GM21619 (cell line): ENCODE measurements at regions not wholly inside any gene's neighbourhood (a gene's known extent, or its start where the extent isn't known, plus 50 kb on each side); places are given as distances from the start of the nearest gene placed in this dataset.

Experiments used
- ATAC-seq: cut with Tn5 transposase; IDR thresholded peaks from one replicate; pipeline ENCODE4 v1.9.1; 2021; ENCODE audit not compliant: unreplicated experiment

DNA sequence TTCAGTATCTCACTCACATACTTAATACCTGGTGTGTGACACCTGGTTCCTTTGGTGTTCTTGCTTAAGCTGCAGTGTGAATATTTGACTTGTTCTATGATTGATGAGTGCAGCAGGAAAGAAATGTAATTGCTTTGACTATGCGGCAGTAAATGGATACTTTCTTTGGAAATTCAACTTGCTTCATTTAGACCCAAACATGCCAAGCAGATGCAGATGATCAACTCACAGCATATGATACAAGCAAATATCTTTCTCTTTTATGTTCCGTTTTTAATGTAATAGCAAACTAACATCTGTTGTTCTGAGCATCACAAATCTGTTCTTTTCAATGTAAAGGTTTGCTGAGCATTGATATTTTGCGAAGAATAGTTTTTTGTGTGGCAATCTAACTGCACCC is 549.5 kb downstream of the C4orf33 start:
- ATAC-seq = no peak

DNA sequence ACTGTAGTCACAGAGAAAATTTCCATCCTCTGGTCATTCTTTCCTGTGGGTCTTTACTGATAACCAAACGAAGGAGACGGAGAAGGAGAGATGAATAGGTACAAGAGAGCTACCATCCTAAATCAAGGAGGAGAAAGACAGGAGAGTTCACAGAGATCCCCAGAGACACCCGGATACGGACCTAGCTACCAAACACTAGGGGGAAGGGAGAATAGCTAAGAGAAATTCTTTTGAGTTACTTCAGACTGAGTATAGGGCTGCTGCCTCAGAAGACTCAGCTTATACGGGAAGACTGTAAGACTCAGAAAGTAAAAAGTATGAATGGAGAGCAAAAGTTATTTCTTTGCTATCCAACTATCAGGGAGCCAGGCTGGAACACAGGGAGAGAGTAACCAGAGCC is 572.1 kb downstream of the C4orf33 start:
- ATAC-seq = no peak

GRCh38 chr4:129672941-129673340 is 577.0 kb downstream of the C4orf33 start:
- ATAC-seq = no peak

- ATAC-seq = no peak
Observed at GRCh38 chr4:129675036-129675435, 579.1 kb downstream of the C4orf33 start.

- no peak for ATAC-seq
Observed at GRCh38 chr4:129676934-129677333, 581.0 kb downstream of the C4orf33 start.

DNA sequence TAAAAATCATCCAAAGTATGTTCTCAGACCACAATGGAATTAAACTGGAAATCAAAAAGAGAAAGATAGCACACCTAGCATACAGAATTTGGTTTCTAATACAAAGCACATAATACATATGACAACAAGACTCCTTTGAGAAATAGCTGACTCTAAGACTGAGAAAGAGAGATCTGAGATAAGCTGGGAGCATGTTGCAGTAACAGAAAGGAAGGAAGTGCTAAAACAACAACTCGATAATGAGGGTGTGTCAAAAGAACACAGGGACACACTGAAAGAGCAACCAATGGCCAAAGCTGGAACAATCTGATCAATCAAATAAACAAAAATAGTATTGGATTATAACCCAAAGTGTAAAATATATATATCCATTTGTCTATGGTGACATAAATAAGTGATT is 586.6 kb downstream of the C4orf33 start:
- no peak for ATAC-seq

DNA sequence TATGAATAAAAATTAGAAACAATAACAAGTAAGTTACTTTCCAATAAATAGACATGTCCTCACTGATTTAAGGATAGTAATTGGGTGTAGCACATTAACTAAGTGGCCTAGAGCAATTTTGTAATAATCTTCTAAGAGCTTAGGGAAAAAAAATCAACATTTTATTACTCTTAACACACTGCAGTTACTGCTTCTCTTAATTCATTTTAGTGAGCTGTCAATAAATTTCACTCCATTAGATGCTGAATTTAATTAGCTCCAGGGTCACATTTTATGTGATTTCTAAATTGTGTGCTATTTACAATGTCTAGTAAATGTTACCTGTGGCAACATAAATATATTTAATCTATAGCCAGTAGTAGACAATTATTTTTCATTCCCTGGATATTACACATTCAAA is 612.0 kb downstream of the C4orf33 start:
- no peak for ATAC-seq

DNA sequence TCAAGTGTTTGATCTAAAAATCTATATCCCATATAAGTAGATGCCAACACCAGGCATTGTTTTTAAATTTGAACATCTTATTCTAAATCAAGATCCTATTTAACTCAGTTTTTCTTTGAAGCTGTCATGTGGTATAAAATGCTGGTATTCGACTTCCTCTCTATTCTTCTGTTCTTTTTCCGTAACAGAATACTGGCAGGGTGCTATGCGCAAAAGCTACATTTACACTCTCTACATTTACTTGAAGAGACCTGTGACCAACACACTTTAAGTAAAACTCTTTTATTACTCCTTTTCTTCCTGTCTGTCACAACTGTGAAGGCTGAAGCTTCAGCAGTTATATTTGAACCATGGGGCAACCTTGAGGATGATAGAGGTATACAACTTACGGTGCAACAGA is 612.8 kb downstream of the C4orf33 start:
- ATAC-seq = no peak

DNA sequence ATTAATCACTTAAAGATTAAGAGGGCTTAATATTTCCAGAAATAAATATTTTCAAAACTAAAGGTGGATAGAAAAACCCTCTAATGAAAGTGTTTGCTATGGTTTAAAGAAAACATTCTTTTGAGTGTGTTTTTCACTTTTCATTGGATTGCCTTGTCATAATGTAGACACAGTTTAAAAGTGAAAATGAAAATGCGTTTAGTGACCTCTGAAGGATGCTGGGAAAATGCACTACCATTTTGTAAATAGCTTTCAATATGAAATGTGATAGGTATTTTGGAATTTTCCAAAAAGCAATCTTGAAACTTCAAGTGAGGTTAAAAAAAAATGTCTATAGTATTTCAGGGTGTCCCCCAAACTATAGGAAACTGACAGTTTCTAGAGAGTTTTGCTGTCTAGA is 642.2 kb downstream of the C4orf33 start:
- no peak for ATAC-seq

- ATAC-seq = no peak
Observed at GRCh38 chr4:129747756-129748155, 651.8 kb downstream of the C4orf33 start.

GRCh38 chr4:129748991-129749390 is 653.0 kb downstream of the C4orf33 start:
- no peak for ATAC-seq

DNA sequence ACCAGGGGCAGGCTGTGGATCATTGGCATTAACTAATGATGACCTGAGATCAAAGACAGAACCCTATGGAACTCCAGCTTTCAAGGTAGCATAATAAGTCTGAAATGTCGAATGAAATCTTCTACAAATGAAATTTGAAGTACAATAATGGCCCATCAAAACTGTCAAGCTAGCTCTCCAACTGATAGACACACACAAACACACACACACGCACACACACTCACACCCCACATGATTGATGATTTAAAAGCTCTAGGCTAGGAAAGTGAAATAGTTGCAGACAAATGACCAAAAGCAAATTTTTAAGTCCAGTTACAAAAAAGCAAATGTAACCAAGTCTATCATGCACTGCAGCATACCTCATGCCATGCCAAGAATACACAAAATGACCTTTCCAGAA is 655.7 kb downstream of the C4orf33 start:
- ATAC-seq = no peak

GRCh38 chr4:129783596-129783995 is 687.6 kb downstream of the C4orf33 start:
- no peak for ATAC-seq

- ATAC-seq = no peak
Observed at GRCh38 chr4:129788486-129788885, 692.5 kb downstream of the C4orf33 start.

GRCh38 chr4:129804461-129804981 is 708.6 kb downstream of the C4orf33 start:
- no peak for ATAC-seq

DNA sequence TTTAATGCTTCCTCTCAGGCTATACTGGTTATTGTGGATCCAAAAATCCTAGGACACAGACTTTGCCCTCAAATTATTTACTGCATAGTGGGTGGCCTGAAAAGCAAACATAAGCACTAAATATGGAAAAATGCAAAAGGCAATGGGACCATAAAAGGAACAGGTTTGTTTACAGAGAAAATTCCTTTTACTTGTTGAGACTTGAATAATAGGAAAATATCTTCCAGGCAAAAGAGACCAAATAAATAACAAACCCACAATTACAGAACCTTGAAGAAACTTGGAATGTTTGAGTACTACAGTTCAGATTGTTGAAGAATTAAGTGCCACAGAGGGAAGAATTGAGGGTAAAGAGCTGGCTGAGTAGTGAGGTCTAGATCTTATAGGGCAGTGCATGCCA is 711.0 kb downstream of the C4orf33 start:
- no peak for ATAC-seq

GRCh38 chr4:129808242-129808641 is 712.3 kb downstream of the C4orf33 start:
- ATAC-seq = no peak

DNA sequence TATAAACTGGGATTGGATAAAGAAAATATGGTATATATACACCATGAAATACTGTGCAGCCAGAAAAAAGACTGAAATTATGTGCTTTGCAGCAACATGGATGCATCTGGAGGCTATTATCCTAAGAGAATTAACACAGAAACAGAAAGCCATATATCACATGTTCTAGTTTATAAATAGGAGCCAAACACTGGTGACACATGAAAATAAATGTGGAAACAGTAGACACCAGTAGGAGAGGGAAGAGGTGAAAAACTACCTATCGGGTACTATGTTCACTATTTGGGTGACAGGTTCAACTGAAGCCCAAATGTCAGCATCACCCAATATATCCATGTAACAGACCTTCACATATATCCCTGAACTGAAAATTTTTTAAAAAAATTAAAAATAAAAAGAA is 725.1 kb downstream of the C4orf33 start:
- ATAC-seq = no peak

DNA sequence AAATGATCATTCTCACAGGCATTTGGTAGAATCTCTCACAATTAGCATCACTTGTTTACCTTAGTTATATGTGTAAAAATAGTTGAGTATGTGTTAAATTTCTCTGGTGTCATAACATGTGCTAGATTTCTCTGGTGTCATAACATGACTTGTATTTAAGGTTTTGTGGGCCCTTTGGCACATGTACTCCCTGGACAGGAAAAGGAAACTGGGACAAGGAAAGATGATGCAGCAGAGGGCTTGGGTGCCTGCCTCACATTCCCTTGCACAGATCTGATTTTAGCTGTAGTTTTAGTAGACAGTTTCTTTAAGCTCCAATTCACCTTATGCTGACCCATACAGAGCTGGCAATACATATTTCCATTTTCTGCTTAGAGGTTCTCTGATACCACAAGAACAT is 726.0 kb downstream of the C4orf33 start:
- ATAC-seq = no peak

DNA sequence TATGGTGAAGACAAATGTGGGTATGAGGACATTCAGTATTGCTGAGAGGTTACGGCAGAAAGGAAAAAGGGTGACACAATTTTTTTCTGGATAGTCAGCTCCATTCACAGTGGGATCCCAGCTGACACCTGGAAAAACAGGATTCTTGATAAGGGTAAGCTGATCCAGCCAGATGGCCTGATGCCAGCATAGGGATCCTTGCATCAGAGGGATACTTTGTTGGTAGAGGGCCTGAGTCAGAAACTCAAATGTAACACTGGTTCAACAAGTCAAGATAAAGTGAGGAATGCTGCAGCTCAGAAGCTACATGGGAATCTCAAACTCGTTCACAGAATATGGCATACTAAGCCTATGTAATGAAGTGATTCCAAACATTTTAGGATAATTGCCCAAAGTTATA is 726.7 kb downstream of the C4orf33 start:
- no peak for ATAC-seq

GRCh38 chr4:129823105-129823504 is 727.2 kb downstream of the C4orf33 start:
- ATAC-seq = no peak

DNA sequence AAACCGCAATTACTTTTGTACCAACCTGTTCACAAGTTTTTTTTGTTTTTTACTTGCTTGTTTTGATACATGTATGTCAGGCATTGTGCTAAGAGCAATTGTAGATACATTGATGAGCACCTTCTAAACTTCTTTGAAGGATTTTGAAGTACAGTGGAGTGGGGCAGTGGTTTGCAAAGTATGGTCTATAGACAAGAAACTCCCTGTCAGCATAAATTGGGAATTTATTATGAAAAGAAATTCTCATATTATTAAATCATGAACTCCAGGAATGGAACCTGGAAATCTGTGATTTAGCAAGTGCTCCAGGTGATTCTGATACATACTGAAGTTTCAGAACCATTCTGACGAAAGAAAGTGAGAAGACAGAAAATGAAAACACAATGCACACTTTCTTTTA is 733.4 kb downstream of the C4orf33 start:
- no peak for ATAC-seq

- ATAC-seq = no peak
Observed at GRCh38 chr4:129839687-129840086, 743.7 kb downstream of the C4orf33 start.

GRCh38 chr4:129842096-129842495 is 746.1 kb downstream of the C4orf33 start:
- ATAC-seq = no peak
